GM19023 (cell line): ENCODE measurements at regions not wholly inside any gene's neighbourhood (a gene's known extent, or its start where the extent isn't known, plus 50 kb on each side); places are given as distances from the start of the nearest gene placed in this dataset.

Experiments
- ATAC-seq: cut with Tn5 transposase; IDR thresholded peaks from one replicate; pipeline ENCODE4 v1.9.1; 2021; ENCODE audit warnings: mild to moderate bottlenecking, moderate library complexity; ENCODE audit not compliant: unreplicated experiment

DNA sequence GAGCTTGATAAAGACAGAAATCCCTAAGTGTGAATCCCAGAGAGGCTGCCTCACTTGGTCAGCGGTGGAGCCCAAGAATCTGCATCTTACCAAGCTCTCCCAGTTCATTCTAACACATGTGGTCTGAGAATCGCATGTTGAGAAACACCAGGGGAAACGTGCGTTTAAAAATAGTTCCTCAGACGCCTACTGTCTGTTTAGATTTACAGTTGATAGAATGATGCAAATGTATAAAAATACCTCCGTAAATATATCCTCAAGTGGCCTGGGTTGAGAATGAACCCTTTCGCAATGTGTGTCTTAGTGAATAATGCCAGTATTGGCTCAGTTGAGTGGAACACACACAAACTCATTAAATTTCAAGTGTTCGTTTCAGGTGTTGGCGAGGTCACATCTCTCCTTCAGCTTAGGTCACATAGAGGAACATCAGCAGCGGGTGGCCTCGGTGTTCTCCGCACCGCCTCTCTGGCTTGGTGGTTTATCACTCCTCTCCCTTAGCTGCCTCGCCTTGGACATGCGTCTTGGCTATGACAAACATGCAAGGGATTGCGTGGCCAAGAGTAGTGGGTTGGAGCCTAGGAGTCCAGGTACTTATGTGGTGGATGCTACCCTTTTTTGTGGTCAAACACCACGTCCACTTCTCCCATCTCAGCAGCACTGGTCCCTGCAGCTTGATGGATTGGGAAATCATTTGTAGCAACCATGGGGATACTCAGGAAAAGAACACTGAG lies 117.6 kb upstream of the SPATA13 start:
- no peak for ATAC-seq

DNA sequence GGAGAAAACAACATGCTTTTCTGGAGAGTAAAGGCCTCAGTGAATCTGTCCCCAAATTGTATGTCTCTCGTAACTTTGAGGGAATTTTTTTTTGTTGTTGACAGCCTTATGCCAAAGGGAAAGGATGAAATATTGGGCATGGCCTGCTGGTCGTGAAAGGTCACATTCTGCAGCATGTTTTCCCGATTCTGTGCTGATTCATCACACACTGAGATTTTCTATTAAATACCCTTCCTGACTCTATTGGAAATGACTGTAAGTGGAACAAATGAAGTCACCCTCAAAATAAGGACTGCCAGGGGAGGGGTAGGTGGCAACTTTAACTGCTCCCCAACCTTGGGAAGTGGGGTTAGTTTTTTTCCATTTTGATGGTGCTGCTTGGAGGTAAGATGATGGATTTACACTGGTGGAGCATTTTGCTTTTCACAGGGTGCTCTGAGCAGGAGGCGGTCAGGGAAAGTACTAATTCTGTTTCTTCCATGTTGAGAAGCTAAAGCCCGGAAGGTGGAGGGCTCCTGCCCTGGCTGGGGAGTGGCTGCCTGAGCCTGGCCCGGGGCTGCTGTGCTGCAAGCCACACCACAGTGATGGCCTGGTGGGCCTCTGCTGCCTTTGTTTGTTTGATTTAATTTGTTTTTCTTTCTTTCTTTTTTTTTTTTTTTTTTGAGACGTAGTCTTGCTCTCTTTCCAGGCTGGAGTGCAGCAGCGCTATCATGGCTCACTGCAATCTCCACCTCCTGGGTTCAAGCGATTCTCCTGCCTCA lies 116.8 kb upstream of the SPATA13 start:
- ATAC-seq = no peak

DNA sequence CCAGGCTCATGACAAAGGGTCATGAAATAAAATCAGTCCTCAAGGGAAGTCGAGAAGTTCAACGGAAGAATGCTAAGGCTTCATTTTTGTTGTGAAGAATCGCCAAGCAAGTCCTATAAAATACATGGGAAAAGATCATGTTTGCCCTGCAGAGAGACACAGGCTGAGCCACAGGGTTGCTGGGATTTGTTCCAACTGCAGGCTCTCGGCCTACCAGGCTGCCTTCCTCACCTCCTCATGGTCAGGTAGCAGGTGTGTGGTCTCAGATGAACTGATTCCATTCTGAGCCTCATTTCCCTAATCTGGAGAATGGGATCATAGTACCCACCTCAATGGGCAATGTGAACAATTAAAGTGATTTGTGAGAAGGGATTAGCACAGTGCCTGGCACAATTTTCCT lies 114.9 kb upstream of the SPATA13 start:
- no peak for ATAC-seq

DNA sequence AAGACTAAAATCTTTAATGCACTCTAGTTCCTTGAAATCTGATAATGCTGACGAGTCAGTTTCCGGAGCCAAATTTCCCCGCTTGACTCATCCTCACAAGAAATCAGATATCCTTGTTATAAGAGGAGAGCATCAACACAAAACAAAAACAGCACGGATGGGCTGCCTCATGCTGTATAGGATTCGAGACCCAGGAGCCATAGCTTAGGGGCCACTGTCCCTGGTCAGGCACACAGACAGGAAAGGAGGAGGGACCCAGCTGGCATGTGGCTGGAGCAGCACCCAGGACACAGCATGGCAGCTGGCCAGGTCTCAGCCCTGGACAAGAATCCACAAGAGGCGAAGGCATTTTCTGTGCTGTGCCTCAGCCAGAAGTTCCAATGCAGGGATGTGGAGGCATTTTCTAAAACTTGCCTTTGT lies 110.2 kb upstream of the SPATA13 start:
- no peak for ATAC-seq

DNA sequence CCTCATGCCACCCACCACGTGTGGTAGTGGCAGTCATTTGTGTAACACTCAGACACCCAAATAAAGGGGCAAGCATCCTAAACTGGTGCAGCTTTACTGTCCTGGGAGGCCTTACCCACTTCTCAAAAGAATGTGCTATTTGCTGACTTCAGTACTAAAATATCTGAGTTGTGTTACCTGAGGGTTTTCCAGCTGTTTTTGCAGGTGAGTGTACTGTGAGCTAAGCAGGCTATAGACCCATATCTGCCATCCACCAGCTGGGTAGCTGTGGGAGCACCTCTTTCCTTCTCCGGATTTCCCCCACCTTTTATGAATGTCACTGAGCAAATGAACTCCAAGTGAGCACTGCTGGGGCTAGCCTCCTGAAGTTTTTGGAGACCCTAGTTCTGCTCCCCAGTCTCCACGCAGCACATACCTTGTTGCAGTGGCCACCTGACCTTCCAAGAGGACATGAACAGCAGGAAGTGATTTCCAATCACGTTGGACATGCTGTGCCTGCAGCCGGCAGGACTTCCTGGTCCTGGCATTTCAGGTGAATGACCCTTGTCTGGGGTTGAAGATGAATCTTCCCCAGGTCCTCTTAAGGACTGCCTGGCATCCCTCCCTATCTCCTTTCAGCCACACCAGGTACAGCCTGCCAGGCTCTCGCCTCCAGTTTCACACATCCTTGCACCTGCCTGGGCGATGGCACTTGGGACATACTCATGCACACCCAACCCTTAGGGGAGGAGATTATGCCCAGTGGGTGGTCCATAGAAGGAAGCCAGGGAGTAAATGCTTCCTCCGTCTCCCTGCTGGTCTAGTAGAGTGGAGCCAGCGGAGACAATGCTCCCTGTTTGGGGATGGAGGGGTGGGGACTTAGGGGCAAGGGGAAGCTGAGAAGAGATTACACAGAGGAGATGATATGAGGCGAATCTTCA lies 109.5 kb upstream of the SPATA13 start:
- ATAC-seq = no peak

DNA sequence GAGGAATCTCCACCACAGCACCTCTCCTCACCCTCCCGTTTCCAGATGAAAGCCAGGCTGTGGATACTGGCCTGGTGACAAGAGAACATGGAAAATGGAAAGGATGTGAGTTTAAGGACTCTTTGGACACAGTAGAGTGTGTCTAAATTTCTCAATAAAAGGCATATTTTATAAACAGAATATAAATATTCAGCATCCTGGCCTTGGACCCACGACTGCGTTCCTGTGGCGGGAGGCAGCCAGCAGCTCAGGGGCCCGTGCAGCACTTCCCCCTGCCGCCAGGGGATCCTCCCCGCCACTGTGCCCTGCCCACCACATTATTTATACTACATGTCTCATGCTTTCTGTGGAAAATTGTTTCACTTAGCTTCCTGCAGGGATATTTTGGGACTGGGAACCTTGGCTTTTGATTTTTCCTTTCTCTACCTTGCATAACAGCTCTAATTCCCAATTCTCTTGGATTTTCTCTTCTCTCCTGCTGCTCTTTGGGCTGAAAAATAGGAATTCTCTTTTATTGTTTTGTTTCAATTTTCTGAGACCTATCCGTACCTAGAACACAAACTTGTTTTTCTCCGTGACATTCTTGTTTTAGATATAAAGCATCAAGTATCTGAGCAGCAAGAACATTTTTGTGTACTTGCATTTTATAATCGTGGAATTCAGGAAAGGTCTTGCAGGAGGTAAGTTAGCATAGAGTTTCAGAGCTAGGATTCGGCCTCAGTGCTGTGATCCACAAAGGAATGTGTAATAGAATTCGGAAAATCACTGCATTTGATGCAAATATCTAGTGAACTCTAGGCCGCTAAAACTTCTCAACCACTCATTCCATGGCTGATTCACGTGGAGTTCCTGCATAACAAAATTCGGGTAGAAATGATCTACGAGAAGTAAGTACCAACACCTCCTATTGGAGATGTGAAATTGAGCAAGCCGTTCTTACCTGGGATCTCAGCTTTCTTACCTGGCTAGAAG lies 107.7 kb upstream of the SPATA13 start:
- ATAC-seq = no peak

DNA sequence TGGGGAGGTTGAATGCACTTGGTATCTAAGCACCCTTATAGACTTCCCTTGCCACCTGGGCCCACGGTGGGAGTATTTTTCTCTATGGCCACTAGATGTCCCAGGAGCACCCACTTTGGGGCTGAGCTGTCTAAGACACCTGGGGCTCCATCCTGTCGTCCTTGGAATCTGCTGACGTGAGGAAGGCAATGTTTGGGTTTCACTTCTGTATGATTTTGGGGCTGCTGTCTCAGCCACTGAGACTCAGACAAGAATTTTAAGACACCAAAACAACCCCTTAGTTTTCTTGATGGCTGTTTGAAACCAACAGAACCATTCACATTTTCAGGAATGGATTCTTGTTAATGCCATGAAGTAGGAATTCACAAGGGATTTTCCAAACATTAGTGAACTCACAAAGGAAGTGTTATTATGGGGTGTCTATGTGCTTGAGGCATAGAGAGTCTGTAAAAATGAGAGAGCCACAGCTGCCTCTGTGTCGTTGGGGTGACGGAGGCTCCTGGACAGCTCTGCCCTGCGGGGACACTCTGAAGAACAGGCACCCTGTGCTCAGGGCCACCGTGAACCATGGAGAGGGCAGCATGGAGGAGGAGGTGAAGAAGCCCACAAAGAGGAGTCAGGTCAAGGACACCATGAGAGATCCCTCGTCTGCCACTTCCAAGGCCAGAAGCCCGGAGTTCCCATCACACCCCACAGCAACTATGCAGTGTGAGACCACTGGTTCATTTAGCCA lies 106.8 kb upstream of the SPATA13 start:
- ATAC-seq = peak; percentile 91

DNA sequence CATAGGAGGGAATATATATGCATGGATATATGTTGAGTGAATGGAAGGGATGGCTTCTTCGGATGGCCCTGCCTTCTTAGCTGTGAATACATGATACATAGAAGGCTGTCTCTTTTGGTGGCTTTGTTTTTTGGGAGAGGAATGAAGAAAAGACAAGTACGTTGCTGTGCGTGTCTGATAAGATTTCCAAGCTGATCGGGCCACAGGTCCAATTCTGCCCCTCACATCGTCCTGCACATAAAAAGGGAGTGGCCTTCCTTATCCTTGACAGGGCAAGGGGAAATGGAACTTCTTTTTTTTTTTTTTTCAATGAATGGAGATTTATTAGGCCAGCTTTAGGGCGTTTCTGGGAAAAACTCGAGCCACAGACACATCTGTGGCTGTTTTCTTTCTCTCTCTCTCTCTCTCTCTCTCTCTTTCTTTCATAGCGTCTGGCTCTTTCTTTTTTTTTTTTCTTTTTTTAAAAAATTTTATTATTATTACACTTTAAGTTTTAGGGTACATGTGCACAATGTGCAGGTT lies 103.8 kb upstream of the SPATA13 start:
- ATAC-seq = no peak

DNA sequence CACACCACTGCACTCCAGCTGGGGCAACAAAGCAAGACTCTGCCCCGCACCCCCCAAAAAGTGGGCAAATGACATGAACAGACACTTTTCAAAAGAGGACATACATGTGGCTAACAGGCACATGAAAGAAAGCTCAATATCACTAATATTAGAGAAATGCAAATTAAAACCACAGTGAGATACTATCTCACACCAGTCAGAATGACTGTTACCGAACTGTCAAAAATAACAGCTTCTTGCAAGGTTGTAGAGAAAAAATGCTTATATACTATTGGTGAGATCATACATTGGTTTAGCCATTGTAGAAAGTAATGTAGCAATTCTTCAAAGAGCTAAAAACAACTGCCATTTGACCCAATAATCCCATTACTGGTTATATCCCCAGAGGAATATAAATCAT lies 99.5 kb upstream of the SPATA13 start:
- ATAC-seq = no peak

DNA sequence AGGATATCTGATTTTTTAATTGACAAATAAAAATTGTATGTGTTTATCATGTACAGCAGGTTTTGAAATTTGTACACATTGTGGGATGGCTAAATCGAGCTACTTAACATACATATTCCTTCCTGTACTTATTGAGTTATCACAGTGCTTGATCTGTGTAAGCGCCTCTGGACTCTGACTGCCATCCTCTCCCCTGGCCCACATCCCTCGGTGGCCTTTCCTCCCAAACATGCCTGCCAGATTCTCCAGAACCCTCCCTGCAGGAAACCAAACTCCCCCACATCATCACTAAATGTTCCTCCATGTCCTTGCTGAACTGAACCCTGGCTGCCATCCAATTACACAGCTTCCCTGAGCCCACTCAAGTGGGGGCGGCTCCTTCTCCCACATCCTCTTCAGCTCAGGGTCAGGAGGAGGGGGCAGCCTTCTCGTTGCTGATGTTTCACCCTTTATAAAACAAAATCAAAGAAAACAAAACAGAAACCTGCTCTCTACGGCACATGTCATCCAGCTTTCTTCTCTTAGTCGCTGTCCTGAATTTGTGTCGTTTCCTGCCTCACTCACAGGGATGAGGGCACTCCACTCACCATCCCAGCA lies 97.1 kb upstream of the SPATA13 start:
- ATAC-seq = no peak

DNA sequence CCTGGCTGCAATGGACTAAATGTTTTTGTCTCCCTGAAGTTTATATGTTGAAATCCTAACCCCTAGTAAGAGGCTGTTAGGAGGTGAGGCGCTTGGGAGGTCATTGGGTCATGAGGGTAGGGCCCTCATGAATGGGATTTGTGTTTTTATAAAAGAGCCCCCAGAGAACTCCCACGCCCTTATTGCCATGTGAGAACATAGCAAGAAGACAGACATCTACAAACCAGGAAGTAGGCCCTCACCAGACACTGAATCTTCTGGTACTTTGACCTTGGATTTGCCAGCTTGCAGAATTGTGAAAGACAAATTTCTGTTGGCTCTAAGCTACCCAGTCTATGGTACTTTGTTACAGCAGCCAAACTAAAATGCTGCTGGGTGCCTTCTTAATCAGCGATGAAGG lies 96.1 kb upstream of the SPATA13 start:
- ATAC-seq = no peak

DNA sequence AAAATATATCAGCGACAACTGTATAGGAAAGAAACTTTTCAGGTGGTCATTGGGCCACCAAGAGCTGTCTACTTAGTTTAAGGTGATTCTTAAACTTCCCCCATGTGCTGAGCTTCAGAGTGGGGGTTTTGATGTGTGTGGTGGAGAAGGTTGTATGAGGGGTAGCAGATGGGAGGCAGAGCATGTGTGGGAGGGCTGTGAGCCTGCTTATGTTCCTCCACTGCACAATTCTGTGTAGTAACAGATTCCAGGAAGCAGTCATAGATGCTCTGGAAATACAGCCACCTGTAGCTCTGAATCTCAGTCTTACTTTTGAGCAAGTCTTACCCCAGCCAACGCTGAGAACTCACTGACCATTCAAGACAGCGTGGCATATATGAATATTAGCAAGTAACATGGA lies 95.3 kb upstream of the SPATA13 start:
- ATAC-seq = no peak

DNA sequence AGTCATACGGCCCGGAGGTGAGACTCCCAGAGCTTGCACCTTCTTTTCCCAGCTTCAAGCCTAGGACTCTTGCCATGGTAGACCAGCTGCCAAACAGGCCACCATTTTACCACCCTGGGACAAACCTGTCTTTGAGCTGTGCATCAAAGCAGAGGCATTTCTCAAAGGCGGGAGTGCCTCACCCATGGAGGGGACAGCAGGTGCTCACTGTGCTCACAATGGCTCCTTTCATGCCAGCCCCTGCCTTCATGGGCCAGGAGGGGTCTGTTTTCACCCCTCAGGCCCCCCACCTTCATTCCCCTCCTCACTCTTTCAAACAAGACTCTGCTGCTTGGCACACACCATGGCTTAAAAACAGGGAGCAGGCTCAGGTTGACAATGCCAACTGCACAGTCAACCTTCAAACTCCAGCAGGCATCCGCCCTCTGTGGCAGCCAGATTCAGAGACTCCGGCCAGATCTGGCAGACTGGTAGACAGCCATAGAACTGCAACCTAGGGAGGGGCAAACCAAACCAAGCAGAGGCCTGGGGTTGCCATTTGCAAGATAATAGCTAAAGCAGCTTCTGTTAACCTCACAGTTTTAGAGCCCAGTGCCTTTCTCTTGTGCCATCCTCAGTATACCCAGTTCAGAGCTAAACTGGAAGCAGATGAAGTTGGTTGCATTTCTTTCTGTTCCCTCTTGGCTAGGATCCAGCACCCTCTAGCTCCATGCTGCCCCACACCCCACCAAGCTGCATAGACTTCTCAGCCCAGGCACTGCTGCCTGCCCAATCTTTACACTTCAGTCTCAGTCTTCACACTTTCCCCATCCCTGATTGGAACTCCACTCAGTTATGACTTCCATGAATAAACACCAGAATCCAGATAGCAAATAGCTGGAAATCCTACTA lies 93.9 kb upstream of the SPATA13 start:
- no peak for ATAC-seq

DNA sequence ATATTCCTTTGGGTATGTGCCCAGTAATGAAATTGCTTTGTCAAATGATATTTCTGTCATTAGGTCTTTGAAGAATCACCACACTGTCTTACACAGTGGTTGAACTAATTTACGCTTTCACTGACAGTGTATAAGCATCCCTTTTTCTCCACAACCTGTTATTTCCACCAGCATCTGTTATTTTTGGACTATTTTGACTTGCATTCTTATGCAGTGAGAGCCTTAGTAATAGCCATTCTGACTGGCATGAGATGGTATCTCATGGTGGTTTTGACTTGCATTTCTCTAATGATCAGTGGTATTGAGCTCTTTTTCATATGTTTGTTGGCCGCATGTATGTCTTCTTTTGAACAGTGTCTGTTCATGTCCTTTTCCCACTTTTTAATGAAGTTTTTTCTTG lies 92.0 kb upstream of the SPATA13 start:
- no peak for ATAC-seq

DNA sequence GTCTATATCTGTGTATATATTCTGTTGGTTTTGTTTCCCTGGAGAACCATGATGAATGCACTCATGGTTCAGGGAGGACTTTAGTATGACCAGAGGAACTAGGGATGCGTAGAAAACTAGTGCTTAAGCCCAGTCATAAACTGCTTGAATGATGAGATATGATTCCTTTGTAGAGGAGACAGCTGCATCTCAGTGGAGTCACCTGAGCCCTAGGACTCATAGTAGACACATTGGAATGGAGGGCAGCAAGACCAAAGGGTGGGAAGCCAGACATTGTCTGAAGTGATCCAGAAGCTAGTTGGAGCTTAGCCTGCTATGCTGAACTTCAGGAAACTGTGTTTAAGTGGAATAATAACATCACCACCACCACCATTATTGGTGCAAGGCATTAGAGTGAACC lies 89.5 kb upstream of the SPATA13 start:
- no peak for ATAC-seq

DNA sequence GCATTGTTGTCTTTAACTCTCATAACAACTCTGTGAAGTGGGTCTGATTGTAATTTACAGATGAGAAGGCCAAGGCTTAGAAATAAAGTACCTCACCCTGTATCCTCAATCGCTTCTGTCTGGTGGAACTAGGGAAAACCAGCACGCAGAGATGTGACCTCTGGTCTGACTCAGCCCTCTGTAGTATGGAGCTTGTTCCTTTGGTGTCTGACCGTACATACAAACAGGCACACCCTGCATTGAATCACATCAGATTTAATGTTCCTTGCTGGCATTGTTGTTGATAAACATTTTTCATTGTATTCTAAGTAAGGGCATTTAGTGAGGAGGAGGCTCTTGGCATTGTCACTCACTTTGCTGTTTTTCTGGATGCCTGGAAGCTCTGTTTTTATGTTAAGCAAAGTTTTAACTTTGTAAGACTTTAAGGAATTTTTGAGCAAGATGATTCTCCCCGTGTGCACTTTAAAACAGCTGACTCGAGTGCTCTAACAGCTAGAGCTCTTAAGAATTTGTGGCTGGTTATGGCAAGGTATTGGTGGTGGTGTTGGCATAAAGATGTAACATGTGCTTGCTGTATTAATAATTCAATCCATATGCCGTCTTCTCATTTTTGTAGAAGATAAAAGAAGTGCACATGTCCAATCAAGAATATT lies 89.0 kb upstream of the SPATA13 start:
- no peak for ATAC-seq

DNA sequence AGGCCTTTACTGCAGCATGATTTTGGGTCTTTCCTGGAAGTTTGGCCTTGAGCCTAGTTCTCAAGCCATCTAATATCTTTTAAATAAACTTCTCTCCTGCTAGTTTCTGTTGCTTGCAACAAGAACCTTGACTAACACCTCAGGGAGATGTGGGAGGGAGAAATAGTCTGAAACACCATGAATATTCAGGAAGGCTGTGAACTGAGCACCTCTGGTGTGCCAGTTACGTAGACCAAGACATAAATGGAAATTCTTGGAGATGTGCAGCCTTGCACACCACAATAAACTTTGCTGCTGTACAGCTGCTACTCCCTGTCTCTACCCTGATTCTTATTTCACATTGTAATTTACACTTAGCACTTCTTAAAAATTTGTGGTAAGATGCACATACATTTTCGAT lies 86.9 kb upstream of the SPATA13 start:
- ATAC-seq = no peak

DNA sequence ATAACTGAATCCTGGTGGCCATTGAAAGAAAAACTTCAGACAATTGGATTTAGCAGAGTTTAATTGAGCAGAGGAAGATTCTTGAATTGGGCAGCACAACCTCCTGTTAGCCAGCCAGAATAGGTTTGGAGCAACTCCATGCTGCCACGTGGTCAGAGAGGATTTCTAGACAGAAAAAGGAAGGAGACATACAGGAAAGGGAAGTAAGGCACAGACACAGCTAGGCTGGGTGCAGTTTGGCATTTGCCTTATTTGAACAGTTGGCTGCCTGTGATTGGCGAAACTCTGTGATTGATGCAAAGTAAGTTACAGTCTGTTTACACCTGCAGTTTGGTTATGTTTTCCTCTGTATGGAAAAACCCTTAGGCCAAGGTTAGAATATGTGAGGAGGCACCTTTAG lies 85.8 kb upstream of the SPATA13 start:
- ATAC-seq = no peak
